22Rv1 (cell line): ENCODE measurements at regions not wholly inside any gene's neighbourhood (a gene's known extent, or its start where the extent isn't known, plus 50 kb on each side); places are given as distances from the start of the nearest gene placed in this dataset.

Source experiments
- CTCF ChIP-seq: fragments of 450-650 bp; IDR thresholded peaks from 2 replicates; pipeline ENCODE4 v1.5.1; 2017; ENCODE audit warnings: mild to moderate bottlenecking
- ZFX ChIP-seq: fragments of 450-650 bp; IDR thresholded peaks from 2 replicates; pipeline ENCODE4 v1.6.1; 2017; ENCODE audit warnings: antibody characterized with exemption, borderline replicate concordance

- TF ChIP-seq CTCF, result no peak
- no peak for TF ChIP-seq ZFX
Observed at GRCh38 chr1:38283696-38284470, 237.3 kb upstream of the POU3F1 start.
